Muscle of arm (tissue), 1 donor: ENCODE measurements at regions not wholly inside any gene's neighbourhood (a gene's known extent, or its start where the extent isn't known, plus 50 kb on each side); places are given as distances from the start of the nearest gene placed in this dataset.

Source experiments
- DNase-seq: peaks from one replicate; pipeline ENCODE4 v3.0.0-alpha.2; 2013

DNA sequence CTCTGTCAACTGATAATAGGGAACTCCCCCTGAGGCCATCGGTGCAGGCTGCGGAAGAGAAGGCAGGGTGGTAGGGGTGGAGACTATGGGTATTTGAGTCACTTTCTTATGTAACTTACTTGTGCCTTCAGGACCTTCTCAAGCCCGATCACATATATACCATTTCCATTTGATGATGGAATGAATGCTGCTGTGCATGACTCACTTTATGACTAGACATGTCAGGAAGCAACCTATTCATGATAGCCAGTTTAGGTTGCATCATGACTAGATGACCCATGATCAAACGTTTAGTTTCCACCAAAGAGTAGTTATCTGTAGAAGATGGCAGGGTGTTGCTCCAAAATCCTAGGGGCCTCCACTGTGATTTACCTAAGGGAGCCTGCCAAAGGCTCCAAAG lies 435.5 kb downstream of the DTHD1 start:
- no peak for DNase-seq

DNA sequence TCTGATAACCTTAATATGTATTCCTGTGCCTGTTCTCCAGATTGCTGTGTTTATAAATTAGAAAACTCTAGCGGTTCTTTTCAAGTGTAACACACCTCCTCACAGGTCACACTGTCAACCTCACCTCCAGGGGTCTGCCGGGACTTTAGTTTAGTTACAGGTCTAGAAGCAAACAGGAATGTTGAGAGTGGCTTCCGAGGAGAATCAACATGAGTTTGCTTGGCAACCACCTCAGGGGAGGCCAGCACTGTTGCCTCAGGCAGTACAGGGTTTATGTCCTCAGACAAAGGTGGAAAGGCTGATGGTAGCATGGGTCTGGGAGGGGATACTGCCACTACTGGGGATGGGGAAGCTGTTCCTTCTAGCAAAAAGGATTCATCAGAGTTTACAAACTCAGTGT lies 438.0 kb downstream of the DTHD1 start:
- no peak for DNase-seq

DNA sequence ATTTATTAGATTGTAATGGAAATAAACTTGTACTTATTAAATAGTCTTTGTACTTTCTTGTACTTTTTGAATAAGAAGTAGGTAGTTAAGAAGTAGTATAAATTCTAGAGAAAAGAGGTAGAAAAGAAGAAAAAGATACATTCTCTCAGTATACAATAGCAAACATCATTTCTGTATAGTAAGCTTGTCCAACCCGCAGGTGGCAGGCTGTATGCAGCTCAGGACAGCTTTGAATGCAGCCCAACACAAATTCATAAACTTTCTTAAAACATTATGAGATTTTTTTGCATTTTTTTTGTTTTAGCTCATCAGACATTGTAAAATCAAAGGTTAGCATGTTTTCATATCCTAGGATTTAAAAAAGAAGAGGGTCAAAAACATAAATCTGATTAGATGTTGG lies 441.6 kb downstream of the DTHD1 start:
- DNase-seq = no peak

DNA sequence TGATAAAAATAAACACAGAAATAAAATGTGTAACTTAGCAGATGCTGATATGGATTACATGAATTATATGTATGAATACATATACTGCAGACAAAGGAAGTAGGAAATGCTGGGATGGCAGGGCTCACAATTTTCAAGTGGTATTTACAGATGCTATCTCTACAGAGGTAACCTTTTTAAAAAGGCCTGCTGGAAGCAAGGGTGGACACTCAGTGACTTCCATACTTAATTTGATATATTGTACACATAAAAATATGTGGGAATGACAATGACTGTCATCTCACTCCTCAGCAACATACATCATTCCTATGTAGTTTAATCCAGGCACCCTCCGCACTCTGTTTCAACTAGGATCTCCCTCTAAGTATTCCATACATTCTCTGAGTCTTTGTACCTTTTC lies 452.9 kb downstream of the DTHD1 start:
- no peak for DNase-seq

DNA sequence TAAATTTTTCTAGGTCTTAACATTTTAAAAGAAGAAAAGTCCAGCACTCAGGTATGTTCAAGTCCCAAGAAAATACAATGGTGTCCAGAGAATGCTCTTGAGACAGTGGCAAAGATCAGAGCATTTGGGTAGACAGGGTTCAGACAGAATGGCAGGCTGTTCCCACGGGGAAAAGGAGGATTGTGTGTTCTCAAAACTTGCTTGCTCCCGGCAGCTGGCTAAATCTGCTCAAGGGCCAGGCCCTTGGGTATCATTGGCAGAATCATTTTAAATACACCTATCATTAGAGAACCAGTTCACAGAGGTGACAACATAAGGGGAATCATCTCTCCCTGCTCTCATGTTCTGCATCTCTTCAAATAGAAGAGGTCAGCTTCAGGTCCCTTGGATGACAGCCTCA lies 456.3 kb downstream of the DTHD1 start:
- no peak for DNase-seq

DNA sequence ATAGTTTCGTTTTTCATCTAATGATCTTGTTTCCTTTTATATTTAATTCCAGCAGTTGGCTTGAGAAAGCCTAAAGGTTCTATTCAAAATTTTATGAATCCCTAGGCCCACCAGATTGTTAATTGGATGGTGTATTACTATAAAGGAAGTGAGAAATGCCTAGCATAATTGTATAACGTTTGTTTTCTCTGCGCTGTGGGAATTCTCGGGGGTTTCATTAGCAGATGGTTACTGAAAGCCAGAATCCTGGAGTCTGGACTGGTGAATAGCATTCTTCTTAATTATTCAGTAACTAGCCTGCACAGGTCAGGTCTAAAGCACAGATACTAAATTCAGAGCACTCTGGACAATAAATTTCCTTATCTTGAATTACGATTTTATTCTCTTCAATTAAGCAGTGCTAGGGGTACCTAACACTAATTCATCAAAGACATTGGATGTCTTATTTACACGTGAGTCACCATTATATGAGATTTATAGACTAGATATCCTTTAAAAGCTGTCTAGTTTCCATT lies 459.4 kb downstream of the DTHD1 start:
- DNase-seq = no peak

DNA sequence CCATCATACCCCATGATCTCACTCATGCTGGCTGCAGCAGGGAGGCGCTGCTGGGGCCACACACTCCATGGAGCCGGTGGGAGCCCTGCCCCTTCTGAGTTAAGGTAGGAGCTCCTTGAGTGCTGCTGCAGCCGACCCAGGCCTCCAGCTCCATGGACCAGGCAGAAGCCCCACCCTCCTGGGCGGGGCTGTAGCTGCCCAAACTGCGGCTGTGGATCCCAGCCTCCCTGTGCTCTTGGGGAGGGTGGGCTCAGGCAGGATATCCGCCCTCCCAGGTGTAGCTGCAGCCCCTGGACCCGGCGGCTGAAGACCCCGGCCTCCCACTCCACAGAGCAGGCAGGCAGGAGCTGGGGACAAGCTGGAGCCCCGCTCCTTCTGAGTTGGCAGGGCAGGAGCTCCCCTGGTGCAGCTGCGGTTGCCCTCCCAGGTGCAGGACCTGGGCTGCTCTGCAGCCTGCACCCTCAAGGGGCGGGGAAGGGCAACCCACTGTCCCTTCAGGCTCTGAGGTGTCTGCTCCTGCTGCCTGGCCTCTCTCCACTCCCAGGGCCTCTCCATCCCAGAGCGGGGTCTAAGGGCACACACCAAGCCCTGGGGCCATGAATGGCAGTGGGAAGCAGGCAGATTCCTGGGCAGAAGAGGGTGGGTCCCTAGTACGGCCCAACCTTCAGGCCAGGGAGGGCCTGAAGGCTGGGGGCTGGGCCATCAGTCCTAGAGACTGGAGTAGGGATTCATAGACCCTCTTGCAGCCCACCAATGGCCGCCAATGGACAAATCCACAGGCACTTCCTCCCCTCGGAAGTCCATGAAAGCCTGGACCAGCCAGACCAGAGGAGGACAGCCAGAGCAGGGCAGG lies 466.1 kb downstream of the DTHD1 start:
- DNase-seq = no peak

DNA sequence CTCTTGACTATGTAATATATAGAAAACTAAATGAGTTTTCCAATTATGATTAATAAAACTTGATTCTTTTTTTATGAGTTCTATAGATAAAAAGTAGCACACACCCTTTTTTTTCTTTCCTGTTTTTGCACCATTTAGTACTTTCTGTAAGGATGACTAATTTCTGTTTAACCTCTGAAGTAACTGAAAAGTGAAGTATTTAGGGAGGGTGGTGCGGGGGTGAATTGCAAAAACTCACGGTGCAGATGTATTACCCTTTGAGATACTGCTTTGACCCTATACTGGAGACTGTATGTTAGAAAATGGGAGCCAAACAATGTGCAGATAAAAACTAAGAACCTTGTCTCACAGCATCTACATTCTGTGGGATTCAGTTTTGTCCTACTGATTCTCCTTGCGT lies 471.6 kb downstream of the DTHD1 start:
- no peak for DNase-seq

DNA sequence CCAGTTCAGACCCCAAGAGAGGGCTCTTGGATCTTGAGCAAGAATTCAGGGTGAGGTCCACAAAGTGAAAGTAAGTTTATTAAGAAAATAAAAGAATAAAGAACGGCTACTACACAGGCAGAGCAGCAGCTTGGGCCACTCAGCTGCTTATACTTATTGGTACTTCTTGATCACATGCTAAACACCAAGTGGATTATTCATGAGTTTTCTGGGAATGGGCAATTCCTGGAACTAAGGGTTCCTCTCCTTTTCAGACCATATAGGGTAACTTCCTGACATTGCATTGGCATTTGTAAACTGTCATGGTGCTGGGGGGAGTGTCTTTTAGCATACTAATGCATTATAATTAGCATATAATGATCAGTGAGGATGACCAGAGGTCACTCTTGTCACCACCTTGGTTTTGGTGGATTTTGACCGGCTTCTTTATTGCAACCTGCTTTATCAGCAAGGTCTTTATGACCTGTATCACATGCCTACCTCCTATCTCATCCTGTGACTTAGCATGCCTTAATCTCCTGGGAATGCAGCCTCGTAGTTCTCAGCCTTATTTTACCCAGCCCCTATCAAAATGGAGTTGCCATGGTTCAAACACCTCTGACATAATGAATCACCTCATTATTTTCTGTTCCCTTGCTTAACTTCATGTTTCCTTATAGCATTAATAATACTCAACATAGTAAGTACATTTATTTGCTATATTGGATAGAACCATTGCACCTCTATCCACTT lies 476.3 kb downstream of the DTHD1 start:
- no peak for DNase-seq

DNA sequence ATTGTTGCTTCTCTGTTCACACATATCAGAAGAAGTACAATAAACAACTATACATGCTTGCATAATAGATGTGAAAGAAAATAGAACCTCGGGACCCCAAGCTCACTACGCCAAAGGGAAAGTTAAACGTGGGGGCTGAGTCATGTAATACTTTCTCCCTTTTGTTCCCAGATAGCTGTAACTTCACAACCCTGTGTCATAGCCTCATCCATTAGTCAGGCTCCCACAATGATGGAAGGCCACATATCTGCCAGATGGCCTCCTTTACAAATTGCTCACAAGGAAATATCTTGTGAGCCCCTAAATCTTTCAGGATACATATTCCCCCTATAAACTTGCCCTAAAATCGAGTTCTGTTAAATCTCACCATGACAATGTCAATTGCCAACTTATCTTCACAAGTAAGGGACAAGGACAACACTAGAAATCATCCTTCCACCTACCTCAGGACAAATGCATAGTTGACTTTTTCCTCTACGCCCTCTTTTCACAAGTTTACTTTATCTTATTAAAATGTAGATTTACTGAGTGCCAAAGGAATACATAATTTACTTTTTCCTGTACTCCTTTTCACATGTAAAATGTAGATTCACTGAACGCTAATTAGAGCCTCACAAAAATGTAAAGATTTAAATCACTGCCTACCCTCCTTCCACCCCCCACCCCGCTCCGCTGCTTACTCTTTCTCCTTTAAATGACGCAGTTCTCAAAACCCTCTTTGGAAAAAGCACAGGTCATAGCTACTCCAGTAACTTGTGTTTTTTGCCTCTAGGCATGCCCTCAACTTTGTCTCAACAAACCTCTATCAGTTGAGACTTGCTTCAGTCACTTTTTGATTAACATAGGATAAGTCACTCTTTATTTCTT lies 477.1 kb downstream of the DTHD1 start:
- no peak for DNase-seq

DNA sequence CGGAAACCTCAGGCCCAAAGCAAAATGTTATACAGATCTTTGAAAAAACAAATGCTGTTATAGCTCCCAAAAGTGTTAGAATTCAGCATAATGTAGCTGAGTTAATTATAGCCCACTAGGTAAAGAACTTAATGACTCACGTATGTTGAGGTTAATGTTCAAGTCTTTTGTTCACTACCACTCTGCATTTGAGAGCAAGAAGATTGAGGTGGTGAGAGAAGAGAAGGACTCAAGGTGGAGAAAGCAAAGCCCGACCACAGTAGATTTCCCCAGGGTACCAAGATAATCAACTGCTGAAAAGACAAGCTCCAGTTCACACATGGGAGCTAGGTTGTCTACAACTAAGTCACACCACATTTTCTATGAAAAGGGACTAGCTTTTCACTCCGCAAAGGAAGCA lies 480.2 kb downstream of the DTHD1 start:
- DNase-seq = no peak

DNA sequence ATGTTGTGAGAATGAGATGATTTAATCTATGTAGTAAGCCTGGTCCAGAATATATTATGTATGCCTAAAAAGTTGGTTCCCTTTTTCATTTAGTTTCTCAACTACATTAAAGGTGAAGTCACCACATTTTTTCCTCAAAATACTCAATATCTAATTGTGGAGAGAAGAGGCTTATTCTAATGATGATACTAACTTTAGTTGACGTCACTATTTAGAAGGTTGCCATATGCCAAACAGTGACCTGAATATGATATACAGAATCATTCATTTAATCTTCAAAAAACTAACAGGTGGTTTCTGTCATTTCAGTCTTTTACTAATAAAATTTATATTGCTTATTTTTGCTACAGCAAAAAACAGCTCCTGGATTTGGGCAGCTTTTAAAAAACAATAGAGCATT lies 480.7 kb upstream of the NWD2 start:
- no peak for DNase-seq

DNA sequence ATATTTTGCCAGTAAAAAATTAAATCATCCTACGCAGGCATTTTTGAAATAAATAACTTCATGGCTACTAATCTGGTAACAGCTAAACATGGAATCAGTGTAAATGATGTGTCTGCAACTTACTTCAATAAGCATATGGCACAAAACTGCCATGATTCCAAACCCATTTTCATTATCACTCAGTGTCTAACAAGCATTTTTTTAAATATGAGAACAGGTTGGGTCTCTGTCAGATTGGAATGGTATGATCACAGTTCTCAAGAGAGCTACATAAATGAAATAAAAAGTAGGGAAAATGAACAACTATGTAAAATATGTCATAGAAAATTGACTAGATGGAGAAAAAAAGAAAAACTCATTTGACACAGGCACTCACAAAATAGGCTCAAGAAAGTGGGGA lies 476.9 kb upstream of the NWD2 start:
- no peak for DNase-seq

DNA sequence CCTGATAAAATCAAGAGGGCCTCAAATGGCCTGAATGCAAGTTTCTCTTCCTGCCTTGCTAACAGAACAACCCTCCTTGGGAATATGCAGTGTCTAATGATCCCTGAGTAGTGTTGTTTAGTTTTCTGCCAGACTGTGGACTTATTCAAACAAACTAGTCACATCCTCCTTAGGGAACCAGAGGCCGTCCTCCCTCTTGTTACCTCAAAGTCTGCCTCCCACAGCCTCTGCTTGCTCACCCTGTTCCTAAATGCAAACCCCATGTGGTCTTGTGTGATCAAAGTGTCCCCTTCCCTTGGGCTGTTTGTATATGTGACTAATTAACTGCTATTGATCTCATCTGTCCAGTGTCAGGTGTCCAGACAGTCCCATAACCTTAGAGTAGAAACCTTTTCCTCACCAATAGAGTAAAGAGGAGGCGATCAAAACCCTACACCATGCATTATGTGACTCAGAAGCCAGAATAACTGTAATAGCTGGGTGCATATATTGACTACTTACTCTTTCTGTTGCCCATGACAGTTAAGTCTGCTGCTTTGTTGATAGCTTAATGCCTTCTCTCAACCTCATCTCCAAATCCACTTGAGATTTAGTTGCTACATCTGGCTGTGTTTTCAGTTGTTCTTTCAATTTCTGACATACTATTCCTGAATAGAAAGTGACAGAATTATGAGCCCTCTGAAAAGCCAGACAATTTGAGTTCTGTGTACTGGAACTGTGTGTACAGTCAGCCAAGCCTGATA lies 473.0 kb upstream of the NWD2 start:
- DNase-seq = no peak

DNA sequence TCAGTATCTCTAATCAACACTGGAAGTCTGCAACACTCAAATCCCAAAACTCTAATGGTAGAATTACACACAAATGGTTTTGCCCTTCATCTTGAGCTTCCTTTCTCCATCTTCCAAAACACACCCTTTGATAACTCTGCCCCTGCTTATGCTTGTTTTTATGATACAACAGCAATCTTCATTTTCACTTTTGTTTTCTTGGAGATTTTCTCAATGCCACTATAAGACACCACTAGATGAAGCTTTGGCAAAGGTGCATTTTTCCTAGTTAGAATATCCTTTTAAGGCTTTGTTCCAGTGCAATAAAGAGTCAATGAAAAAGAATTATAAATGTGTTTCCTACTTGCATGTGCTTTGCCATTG lies 472.4 kb upstream of the NWD2 start:
- DNase-seq = no peak

DNA sequence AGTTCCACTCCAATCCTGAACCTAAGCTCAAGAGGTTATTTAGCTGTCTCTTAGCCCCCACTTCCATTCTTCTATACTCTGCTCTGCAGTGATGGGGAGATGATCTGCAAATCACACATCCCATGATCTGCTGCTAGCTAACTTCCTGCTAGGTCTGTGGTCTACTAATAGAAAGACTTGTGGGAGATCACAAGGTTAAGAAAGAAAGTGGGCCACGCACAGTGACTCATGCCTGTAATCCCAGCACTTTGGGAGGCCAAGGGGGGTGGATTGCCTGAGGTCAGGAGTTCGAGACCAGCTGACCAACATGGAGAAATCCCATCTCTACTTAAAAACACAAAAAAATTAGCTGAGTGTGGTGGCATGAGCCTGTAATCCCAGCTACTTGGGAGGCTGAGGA lies 471.1 kb upstream of the NWD2 start:
- DNase-seq = no peak

DNA sequence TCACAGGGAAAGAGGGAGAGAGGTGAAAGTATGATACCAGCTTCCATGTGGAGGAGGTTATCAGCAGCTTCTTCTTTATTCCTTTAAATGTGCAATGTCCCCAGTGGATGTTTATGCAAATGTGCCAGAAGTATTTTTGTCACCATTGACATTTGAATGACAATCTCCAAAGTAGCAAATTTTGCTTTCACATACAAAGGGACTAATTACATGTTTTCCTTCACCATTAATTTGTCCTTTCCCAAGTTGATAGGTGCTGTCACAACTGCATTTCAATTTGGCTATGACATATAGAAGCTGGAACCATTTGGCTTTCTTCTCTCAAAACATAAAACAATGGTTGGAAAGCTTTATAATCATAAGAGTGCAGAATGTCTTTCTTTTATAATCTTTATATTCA lies 469.0 kb upstream of the NWD2 start:
- DNase-seq = no peak

DNA sequence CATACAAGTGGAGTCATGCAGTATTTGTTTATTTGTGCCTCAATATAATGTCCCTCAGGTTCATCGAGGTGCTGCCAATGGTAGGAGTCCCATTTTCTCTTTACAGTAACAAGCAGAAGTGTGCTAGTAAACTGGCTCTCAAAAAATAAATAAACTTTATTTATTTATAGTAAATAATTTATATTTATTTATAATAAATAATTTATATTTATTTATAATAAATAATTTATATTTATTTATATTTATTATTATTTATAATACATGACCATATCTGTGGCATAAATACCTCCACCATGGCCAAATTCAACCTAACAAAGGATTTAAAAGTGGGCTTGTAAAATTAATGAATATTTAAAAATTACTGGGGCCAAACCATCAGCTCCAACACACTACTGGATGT lies 464.9 kb upstream of the NWD2 start:
- DNase-seq = no peak

DNA sequence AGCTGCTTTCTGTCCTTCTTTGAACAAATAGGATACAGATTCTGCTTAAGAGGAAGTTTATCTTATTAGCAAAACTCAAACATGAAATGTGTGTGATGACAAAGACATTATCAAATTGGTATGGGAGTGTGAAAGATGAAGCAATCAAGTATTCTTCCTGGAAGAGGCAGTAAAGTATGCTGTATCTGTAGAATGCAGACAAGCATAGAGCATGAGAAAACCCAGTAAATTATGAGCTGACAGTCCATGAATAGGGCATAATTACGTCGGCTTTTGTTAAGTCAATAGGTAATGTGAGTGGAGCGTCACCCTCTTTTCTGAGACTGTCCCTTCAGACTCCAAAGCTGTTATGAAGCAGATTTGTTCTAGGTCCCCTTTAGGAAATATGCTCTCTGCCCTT lies 458.6 kb upstream of the NWD2 start:
- no peak for DNase-seq

DNA sequence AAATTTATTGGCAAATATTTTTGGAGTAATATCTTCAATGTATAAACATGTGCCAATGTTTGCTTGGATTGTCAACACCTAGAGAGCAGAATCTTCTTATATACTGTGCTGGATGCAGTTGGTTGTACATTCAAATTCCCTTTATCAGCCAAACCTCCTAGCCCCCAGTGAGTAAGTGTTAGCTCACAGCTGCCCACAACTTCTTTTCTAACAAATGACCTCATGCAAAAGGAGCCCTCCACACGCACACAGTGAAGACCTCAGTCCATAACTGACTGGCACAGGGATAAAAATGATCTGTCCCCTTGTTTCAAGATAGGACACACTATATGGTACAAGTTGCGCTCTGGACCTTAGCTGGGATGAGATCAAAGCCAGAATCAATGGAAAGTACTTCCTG lies 458.0 kb upstream of the NWD2 start:
- DNase-seq = no peak

DNA sequence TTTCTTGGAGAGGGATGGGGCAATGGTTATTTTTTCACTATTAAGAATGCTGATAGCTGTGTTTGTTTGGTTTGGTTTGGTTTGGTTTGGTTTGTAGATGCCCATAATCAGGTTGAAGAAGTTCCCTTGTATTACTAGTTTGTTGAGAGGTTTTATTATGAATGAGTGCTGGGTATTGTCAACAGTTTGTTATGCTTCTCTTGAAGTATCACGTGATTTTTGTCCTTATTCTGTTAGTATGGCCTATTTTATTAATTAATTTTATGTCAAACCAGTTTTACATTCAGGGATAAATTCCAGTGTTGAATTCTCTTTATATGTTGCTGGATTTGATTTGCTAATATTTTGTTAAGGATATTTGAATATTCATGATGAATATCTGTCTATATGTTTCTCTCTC lies 449.8 kb upstream of the NWD2 start:
- DNase-seq = no peak

DNA sequence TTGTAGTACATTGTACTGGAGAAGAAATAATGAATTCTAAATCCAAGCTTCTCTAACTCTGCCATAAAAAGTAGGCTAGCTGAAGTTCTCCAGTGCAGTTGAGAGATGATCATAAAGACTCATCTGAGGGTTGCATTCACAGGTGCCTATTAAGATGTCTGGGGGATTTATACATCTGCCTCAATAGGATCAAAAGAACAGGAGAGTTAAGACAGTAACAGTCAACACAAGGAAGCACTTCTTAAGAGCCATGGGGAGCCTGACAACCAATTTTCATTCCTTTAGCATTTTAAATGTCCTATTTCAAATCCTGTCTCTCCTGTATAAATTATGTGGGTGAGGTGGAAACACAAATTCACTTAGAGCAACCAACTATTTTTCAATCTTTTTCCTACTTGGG lies 432.4 kb upstream of the NWD2 start:
- no peak for DNase-seq
